HepG2 (cell line): ENCODE measurements at regions not wholly inside any gene's neighbourhood (a gene's known extent, or its start where the extent isn't known, plus 50 kb on each side); places are given as distances from the start of the nearest gene placed in this dataset.

Source experiments
- CENPX ChIP-seq: sonication (generic); formaldehyde crosslinking; IDR thresholded peaks from 2 replicates; pipeline ENCODE4 v1.9.0; 2021; ENCODE audit warnings: mild to moderate bottlenecking, missing genetic modification reagents, moderate library complexity
- CREM ChIP-seq, 2 experiments: sonication (generic) in 1 of 2; formaldehyde crosslinking in 1 of 2; IDR thresholded peaks; 2 replicates each; pipeline versions ENCODE4 v1.4.0 to v1.6.1; 2016 to 2020; ENCODE audit warnings: antibody characterized with exemption in 1 of 2, mild to moderate bottlenecking in 1 of 2, missing genetic modification reagents in 1 of 2
- KDM4B ChIP-seq: sonication (generic); formaldehyde crosslinking; IDR thresholded peaks from 2 replicates; pipeline ENCODE4 v1.4.0; 2020; ENCODE audit warnings: missing genetic modification reagents
- ZNF713 ChIP-seq: sonication (generic); formaldehyde crosslinking; IDR thresholded peaks from 2 replicates; pipeline ENCODE4 v1.4.0; 2020; ENCODE audit warnings: mild to moderate bottlenecking, missing genetic modification reagents
- TF ChIP-seq, protein P1 (sequence below): sonication (generic); formaldehyde crosslinking; IDR thresholded peaks from 2 replicates; pipeline ENCODE4 v1.4.0; 2020; ENCODE audit warnings: missing genetic modification reagents
- TF ChIP-seq, protein P2 (sequence below): sonication (generic); formaldehyde crosslinking; IDR thresholded peaks from 2 replicates; pipeline ENCODE4 v1.4.0; 2020; ENCODE audit warnings: missing genetic modification reagents, borderline replicate concordance
- TF ChIP-seq, protein P3 (sequence below): sonication (generic); formaldehyde crosslinking; conservative IDR thresholded peaks from 2 replicates; pipeline ENCODE4 v1.8.0; 2022; ENCODE audit warnings: missing genetic modification reagents

DNA sequence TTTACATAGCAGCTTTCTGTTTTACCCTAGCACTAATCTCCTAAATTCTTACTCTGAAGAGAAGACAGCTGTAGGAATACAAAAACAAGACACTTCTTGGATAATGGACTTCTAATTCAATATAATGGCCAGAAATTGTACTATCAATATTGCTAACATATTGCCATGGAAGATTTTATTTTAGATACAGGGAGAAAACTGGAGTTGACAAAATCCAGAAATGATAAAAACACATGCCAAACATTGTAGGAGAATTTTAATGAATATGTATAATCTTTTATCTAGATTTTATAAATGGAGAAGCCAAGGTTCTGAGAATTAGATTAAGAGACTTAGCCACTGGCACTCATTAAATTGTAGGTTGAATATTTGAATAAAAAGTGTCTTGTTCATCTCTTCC, 1838.8 kb upstream of the LRRTM1 start (continued):
- TF ChIP-seq, protein P1, sequence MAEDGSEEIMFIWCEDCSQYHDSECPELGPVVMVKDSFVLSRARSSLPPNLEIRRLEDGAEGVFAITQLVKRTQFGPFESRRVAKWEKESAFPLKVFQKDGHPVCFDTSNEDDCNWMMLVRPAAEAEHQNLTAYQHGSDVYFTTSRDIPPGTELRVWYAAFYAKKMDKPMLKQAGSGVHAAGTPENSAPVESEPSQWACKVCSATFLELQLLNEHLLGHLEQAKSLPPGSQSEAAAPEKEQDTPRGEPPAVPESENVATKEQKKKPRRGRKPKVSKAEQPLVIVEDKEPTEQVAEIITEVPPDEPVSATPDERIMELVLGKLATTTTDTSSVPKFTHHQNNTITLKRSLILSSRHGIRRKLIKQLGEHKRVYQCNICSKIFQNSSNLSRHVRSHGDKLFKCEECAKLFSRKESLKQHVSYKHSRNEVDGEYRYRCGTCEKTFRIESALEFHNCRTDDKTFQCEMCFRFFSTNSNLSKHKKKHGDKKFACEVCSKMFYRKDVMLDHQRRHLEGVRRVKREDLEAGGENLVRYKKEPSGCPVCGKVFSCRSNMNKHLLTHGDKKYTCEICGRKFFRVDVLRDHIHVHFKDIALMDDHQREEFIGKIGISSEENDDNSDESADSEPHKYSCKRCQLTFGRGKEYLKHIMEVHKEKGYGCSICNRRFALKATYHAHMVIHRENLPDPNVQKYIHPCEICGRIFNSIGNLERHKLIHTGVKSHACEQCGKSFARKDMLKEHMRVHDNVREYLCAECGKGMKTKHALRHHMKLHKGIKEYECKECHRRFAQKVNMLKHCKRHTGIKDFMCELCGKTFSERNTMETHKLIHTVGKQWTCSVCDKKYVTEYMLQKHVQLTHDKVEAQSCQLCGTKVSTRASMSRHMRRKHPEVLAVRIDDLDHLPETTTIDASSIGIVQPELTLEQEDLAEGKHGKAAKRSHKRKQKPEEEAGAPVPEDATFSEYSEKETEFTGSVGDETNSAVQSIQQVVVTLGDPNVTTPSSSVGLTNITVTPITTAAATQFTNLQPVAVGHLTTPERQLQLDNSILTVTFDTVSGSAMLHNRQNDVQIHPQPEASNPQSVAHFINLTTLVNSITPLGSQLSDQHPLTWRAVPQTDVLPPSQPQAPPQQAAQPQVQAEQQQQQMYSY (CRISPR knock-in tag), result no peak
- TF ChIP-seq, protein P2, sequence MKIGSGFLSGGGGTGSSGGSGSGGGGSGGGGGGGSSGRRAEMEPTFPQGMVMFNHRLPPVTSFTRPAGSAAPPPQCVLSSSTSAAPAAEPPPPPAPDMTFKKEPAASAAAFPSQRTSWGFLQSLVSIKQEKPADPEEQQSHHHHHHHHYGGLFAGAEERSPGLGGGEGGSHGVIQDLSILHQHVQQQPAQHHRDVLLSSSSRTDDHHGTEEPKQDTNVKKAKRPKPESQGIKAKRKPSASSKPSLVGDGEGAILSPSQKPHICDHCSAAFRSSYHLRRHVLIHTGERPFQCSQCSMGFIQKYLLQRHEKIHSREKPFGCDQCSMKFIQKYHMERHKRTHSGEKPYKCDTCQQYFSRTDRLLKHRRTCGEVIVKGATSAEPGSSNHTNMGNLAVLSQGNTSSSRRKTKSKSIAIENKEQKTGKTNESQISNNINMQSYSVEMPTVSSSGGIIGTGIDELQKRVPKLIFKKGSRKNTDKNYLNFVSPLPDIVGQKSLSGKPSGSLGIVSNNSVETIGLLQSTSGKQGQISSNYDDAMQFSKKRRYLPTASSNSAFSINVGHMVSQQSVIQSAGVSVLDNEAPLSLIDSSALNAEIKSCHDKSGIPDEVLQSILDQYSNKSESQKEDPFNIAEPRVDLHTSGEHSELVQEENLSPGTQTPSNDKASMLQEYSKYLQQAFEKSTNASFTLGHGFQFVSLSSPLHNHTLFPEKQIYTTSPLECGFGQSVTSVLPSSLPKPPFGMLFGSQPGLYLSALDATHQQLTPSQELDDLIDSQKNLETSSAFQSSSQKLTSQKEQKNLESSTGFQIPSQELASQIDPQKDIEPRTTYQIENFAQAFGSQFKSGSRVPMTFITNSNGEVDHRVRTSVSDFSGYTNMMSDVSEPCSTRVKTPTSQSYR (CRISPR knock-in tag), result no peak
- TF ChIP-seq CENPX (CRISPR knock-in tag) (no peak), KDM4B (CRISPR knock-in tag) (no peak), CREM (IDR thresholded peaks at IDR 0.05) (no peak), CREM (CRISPR knock-in tag; IDR thresholded peaks at IDR 0.05) (no peak), ZNF713 (CRISPR knock-in tag) (no peak)
- TF ChIP-seq, protein P3, sequence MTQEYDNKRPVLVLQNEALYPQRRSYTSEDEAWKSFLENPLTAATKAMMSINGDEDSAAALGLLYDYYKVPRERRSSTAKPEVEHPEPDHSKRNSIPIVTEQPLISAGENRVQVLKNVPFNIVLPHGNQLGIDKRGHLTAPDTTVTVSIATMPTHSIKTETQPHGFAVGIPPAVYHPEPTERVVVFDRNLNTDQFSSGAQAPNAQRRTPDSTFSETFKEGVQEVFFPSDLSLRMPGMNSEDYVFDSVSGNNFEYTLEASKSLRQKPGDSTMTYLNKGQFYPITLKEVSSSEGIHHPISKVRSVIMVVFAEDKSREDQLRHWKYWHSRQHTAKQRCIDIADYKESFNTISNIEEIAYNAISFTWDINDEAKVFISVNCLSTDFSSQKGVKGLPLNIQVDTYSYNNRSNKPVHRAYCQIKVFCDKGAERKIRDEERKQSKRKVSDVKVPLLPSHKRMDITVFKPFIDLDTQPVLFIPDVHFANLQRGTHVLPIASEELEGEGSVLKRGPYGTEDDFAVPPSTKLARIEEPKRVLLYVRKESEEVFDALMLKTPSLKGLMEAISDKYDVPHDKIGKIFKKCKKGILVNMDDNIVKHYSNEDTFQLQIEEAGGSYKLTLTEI, result no peak
